LNCaP clone FGC (cell line): ENCODE measurements at regions not wholly inside any gene's neighbourhood (a gene's known extent, or its start where the extent isn't known, plus 50 kb on each side); places are given as distances from the start of the nearest gene placed in this dataset.
"Not testable (repeated sequence)": the region's sequence is repeated elsewhere in the genome, so short reads cannot be mapped to it uniquely, and the experiment has no call there.

ENCODE experiments used
- DNase-seq: peaks from one replicate; pipeline ENCODE4 v3.0.0-alpha.2; 2011; ENCODE audit warnings: low read depth
- H3K4me3 ChIP-seq: 2 replicates; pipeline ENCODE4 v1.5.1; 2011; ENCODE audit warnings: mild to moderate bottlenecking, low read depth, low read length, control low read depth
- CTCF ChIP-seq: IDR thresholded peaks from 2 replicates; pipeline ENCODE4 v1.5.1; 2012; ENCODE audit warnings: mild to moderate bottlenecking; ENCODE audit not compliant: control insufficient read depth, insufficient read depth; ENCODE audit errors: extremely low read depth

- no peak overlapping the region for H3K4me3 ChIP-seq
- no peak for TF ChIP-seq CTCF
- DNase-seq: no peak
These were observed 160.8 kb downstream of the NAA11 start for GRCh38 chr4:79164907-79165610.

- H3K4me3 ChIP-seq: no peak overlapping the region
- no peak for TF ChIP-seq CTCF
- no peak for DNase-seq
These were observed 161.8 kb downstream of the NAA11 start for GRCh38 chr4:79163981-79164490.

GRCh38 chr4:79160962-79161361 lies 164.9 kb downstream of the NAA11 start:
- H3K4me3 ChIP-seq: no peak overlapping the region
- no peak for TF ChIP-seq CTCF
- no peak for DNase-seq

GRCh38 chr4:79158705-79159104 lies 167.2 kb downstream of the NAA11 start:
- not testable (repeated sequence) for DNase-seq, H3K4me3 ChIP-seq

- TF ChIP-seq CTCF: no peak
- no peak for DNase-seq
- no peak overlapping the region for H3K4me3 ChIP-seq
These were observed 170.5 kb downstream of the NAA11 start for GRCh38 chr4:79155336-79155735.

GRCh38 chr4:79150820-79151416 lies 174.9 kb downstream of the NAA11 start:
- no peak for DNase-seq
- H3K4me3 ChIP-seq: no peak overlapping the region
- TF ChIP-seq CTCF: no peak

- DNase-seq: no peak
- no peak overlapping the region for H3K4me3 ChIP-seq
- TF ChIP-seq CTCF: no peak
These were observed 177.5 kb downstream of the NAA11 start for GRCh38 chr4:79148369-79148768.
